LNCAP (cell line): ENCODE measurements at regions not wholly inside any gene's neighbourhood (a gene's known extent, or its start where the extent isn't known, plus 50 kb on each side); places are given as distances from the start of the nearest gene placed in this dataset.

Source experiments
- CTCF ChIP-seq: fragments of 450-650 bp; IDR thresholded peaks from 2 replicates; pipeline ENCODE4 v1.5.1; 2017; ENCODE audit warnings: mild to moderate bottlenecking

- no peak for TF ChIP-seq CTCF
Measured at GRCh38 chr1:96643519-96643918, 78.1 kb upstream of the PTBP2 start.

- TF ChIP-seq CTCF, result no peak
Measured at GRCh38 chr1:96649301-96649700, 72.3 kb upstream of the PTBP2 start.

GRCh38 chr1:96651517-96651916, 70.1 kb upstream of the PTBP2 start:
- no peak for TF ChIP-seq CTCF

GRCh38 chr1:96660051-96660450, 61.5 kb upstream of the PTBP2 start:
- no peak for TF ChIP-seq CTCF

GRCh38 chr1:96660503-96660902, 61.1 kb upstream of the PTBP2 start:
- no peak for TF ChIP-seq CTCF
